Body of pancreas (tissue), 4 donors: ENCODE measurements at regions not wholly inside any gene's neighbourhood (a gene's known extent, or its start where the extent isn't known, plus 50 kb on each side); places are given as distances from the start of the nearest gene placed in this dataset.

Experiments
- POLR2A ChIP-seq, 3 donors: fragments of 450-650 bp; IDR thresholded peaks; one replicate each; pipeline ENCODE4 v1.6.1; 2016; ENCODE audit warnings: antibody characterized with exemption in 3 of 3, mild to moderate bottlenecking in 2 of 3
- TF ChIP-seq, protein P1 (sequence below), 7 experiments: fragments of 450-650 bp in 4 of 7; fragments of 200-600 bp in 3 of 7; sonication (generic) in 3 of 7; IDR thresholded peaks; one replicate each; pipeline ENCODE4 v1.5.1; 2016 to 2019; ENCODE audit warnings: antibody characterized with exemption in 7 of 7

DNA sequence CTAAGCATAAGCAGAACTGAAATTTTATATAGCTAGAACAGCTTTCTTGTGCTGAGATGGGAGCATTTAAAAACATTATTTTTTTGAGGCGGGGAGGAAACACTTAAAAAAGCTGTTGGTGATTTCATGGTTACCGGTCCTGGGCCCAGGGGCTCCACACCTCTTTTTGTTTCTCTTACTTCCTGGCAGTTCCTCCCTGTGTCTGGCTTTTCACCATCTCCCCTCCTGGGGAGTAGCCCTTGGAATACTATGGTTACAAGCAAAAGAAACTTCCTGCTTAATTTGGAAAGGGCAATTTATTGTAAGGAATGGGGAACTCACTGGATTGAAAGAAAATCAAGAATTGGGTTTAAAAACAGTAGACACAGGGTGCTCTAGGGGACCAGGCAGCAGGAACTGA is 105.1 kb downstream of the SLC24A2 start:
- TF ChIP-seq, protein P1, sequence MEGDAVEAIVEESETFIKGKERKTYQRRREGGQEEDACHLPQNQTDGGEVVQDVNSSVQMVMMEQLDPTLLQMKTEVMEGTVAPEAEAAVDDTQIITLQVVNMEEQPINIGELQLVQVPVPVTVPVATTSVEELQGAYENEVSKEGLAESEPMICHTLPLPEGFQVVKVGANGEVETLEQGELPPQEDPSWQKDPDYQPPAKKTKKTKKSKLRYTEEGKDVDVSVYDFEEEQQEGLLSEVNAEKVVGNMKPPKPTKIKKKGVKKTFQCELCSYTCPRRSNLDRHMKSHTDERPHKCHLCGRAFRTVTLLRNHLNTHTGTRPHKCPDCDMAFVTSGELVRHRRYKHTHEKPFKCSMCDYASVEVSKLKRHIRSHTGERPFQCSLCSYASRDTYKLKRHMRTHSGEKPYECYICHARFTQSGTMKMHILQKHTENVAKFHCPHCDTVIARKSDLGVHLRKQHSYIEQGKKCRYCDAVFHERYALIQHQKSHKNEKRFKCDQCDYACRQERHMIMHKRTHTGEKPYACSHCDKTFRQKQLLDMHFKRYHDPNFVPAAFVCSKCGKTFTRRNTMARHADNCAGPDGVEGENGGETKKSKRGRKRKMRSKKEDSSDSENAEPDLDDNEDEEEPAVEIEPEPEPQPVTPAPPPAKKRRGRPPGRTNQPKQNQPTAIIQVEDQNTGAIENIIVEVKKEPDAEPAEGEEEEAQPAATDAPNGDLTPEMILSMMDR (IDR thresholded peaks at IDR 0.05): no peak
- no peak for TF ChIP-seq POLR2A (IDR thresholded peaks at IDR 0.05)
